H1 (cell line): ENCODE measurements at regions not wholly inside any gene's neighbourhood (a gene's known extent, or its start where the extent isn't known, plus 50 kb on each side); places are given as distances from the start of the nearest gene placed in this dataset.

Source experiments
- BACH1 ChIP-seq: IDR thresholded peaks from 2 replicates; pipeline ENCODE4 v1.6.1; 2012; ENCODE audit warnings: low read length, improper control_type of control experiment
- HDAC2 ChIP-seq, 2 experiments: fragments of 300-600 bp in 1 of 2; sonication (generic) in 1 of 2; IDR thresholded peaks; 2 replicates each; pipeline ENCODE4 v1.6.1; 2011 to 2012; ENCODE audit warnings: low read depth in 2 of 2, low read length in 2 of 2, mild to moderate bottlenecking in 2 of 2, moderate library complexity in 2 of 2, borderline replicate concordance in 1 of 2, inconsistent platforms in 1 of 2
- SP4 ChIP-seq: IDR thresholded peaks from 2 replicates; pipeline ENCODE4 v1.6.1; 2012; ENCODE audit warnings: low read length, inconsistent platforms

DNA sequence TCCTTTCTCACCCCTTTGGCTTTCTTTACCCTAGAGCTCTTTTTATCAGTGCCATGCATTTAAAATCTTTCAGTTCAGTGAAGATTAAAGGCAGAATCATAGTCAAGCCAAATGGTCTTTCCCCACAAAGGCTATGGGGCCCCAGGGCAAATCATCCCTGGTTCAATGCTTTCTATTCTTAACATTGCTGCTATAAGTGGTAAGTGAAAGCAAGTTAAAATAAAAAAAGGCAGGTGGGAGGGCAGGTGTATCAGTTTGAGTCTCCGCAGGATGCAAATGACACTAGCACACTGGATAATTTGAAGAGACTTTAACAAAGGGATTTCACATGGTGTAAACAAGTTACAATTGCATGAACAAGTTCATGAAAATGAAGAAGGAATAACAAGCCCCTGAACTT lies 757.4 kb downstream of the SATB2 start (continued):
- no peak for TF ChIP-seq HDAC2 (IDR thresholded peaks at IDR 0.05; ENCODE audit: borderline replicate concordance in 1 of 2, low read depth in 2 of 2, low read length in 2 of 2)
- TF ChIP-seq BACH1 = no peak
- TF ChIP-seq SP4 = no peak
